GM21447 (cell line): ENCODE measurements at regions not wholly inside any gene's neighbourhood (a gene's known extent, or its start where the extent isn't known, plus 50 kb on each side); places are given as distances from the start of the nearest gene placed in this dataset.

Source experiments
- ATAC-seq: cut with Tn5 transposase; IDR thresholded peaks from one replicate; pipeline ENCODE4 v1.9.1; 2021; ENCODE audit not compliant: unreplicated experiment

GRCh38 chr5:96140496-96140895 is 178.8 kb upstream of the ELL2 start:
- ATAC-seq, result no peak

- no peak for ATAC-seq
These were observed 178.4 kb upstream of the ELL2 start for GRCh38 chr5:96140084-96140483.

- ATAC-seq, result no peak
These were observed 173.2 kb upstream of the ELL2 start for GRCh38 chr5:96134886-96135285.

GRCh38 chr5:96133341-96134079 is 171.9 kb upstream of the ELL2 start:
- no peak for ATAC-seq

- no peak for ATAC-seq
These were observed 167.6 kb upstream of the ELL2 start for GRCh38 chr5:96129276-96129675.

GRCh38 chr5:96128204-96128864 is 166.7 kb upstream of the ELL2 start:
- ATAC-seq, result no peak

- ATAC-seq, result no peak
These were observed 165.9 kb upstream of the ELL2 start for GRCh38 chr5:96127538-96127937.

GRCh38 chr5:96125231-96125891 is 163.7 kb upstream of the ELL2 start:
- ATAC-seq, result no peak

GRCh38 chr5:96124589-96124988 is 162.9 kb upstream of the ELL2 start:
- ATAC-seq, result no peak

GRCh38 chr5:96123418-96123817 is 161.8 kb upstream of the ELL2 start:
- ATAC-seq, result no peak

GRCh38 chr5:96121364-96121763 is 159.7 kb upstream of the ELL2 start:
- no peak for ATAC-seq

- ATAC-seq, result no peak
These were observed 158.5 kb upstream of the ELL2 start for GRCh38 chr5:96120120-96120519.

- no peak for ATAC-seq
These were observed 156.4 kb upstream of the ELL2 start for GRCh38 chr5:96117771-96118651.

GRCh38 chr5:96115147-96115807 is 153.6 kb upstream of the ELL2 start:
- no peak for ATAC-seq

GRCh38 chr5:96114736-96115135 is 153.1 kb upstream of the ELL2 start:
- no peak for ATAC-seq

GRCh38 chr5:96113170-96113939 is 151.7 kb upstream of the ELL2 start:
- ATAC-seq, result no peak

GRCh38 chr5:96112703-96113102 is 151.1 kb upstream of the ELL2 start:
- ATAC-seq, result no peak

- ATAC-seq, result no peak
These were observed 150.5 kb upstream of the ELL2 start for GRCh38 chr5:96112123-96112670.

GRCh38 chr5:96111080-96111756 is 149.6 kb upstream of the ELL2 start:
- no peak for ATAC-seq
